ENCODE measurements at regions not wholly inside any gene's neighbourhood (a gene's known extent, or its start where the extent isn't known, plus 50 kb on each side); places are given as distances from the start of the nearest gene placed in this dataset.

DNA sequence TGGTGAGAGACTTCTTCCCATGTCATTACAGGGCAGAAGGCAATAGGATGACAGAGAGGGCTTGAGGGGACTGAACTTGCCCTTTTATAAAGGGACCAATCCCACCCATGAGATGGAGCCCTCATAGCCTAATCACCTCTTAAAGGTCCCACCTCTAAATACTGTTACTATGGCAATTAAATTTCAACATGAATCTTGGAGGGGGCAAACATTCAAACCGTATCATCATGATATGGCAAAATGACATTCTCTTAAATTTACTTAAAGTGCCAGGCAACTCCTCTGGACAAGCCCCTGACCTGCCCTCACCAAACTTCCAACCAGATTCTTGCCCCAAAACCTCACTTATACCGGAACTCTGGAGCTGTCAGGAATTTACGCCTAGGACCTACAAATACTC is 100.8 kb upstream of the OR5AK2 start:
- Histone ChIP-seq H3K27me3 (ENCODE audit: insufficient read depth, low read depth, severe bottlenecking) (peaks cover 72% of the 10 kb centered on the region), H3K4me3 (ENCODE audit: low read depth, low read length) (no peak overlapping the region), H3K27ac (no peak overlapping the region), H3K36me3 (no peaks in the 10 kb centered on the region), H3K9me3 (ENCODE audit: severe bottlenecking) (no peaks in the 10 kb centered on the region)
- TF ChIP-seq CTCF (IDR thresholded peaks at IDR 0.05; ENCODE audit: low read depth, low read length), result no peak
- no peak for DNase-seq

GRCh38 chr11:56886455-56886854 is 102.3 kb upstream of the OR5AK2 start:
- Histone ChIP-seq H3K9me3 (ENCODE audit: severe bottlenecking) (no peaks in the 10 kb centered on the region), H3K36me3 (no peaks in the 10 kb centered on the region), H3K4me3 (ENCODE audit: low read depth, low read length) (no peak overlapping the region), H3K27ac (no peak overlapping the region), H3K27me3 (ENCODE audit: insufficient read depth, low read depth, severe bottlenecking) (peaks cover 75% of the 10 kb centered on the region)
- no peak for DNase-seq
- no peak for TF ChIP-seq CTCF (IDR thresholded peaks at IDR 0.05; ENCODE audit: low read depth, low read length)

DNA sequence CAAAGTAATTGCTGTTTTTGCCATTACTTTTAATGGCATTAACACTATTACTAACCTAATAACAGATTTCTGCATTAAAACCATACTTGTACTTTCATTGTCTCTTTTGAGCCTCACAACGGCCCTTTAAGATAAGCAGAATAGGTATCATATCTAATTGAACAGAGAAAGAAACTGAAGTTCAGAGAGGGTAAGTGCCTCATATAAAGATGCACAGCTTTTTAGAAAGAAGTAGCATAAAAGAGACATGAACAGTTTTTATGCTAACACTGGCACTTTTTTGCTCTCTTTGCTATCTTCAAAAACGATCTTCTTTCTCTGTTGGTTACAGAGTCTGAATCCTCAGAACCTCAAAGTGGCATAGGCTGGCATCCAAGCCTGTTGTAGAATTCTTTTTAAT is 102.9 kb upstream of the OR5AK2 start:
- TF ChIP-seq CTCF (IDR thresholded peaks at IDR 0.05; ENCODE audit: low read depth, low read length), result no peak
- H3K27ac ChIP-seq, result no peak overlapping the region
- peaks cover 77% of the 10 kb centered on the region for H3K27me3 ChIP-seq (ENCODE audit: insufficient read depth, low read depth, severe bottlenecking)
- no peaks in the 10 kb centered on the region for H3K36me3 ChIP-seq
- no peaks in the 10 kb centered on the region for H3K9me3 ChIP-seq (ENCODE audit: severe bottlenecking)
- DNase-seq, result no peak
- H3K4me3 ChIP-seq (ENCODE audit: low read depth, low read length), result no peak overlapping the region

- TF ChIP-seq CTCF (IDR thresholded peaks at IDR 0.05; ENCODE audit: low read depth, low read length), result no peak
- DNase-seq, result no peak
- H3K27ac ChIP-seq, result no peak overlapping the region
- no peak overlapping the region for H3K4me3 ChIP-seq (ENCODE audit: low read depth, low read length)
- peaks cover 75% of the 10 kb centered on the region for H3K27me3 ChIP-seq (ENCODE audit: insufficient read depth, low read depth, severe bottlenecking)
- no peaks in the 10 kb centered on the region for H3K36me3 ChIP-seq
- no peaks in the 10 kb centered on the region for H3K9me3 ChIP-seq (ENCODE audit: severe bottlenecking)
Observed at GRCh38 chr11:56885177-56885576, 103.5 kb upstream of the OR5AK2 start.

DNA sequence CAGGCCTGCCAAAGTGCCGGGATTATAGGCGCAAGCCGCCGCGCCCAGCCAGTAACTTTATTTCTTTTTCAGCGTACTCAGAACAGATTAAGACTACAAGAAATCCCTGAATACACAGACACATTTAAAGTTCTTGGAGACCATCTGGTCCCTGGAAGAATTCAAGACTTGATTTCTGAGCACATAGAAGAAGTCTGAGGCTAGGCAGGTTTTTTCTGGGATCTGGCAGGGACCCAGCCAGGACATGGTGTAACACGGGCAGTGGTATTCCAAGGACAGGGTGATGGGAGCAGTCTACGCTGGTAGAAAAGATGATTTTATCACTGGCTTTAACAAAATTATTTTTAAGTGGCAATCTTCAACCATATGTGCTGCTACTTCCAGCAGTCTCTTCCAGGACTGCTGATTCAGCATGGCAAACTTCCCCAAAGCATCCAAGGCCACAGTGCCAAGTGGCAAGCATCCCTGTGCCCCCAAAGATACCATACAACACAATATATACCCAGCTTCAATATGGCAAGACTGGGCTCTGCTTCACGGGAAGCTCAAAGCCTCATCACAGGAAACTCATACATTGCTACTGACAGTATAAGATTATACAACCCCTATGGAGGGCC is 105.2 kb upstream of the OR5AK2 start:
- no peaks in the 10 kb centered on the region for H3K36me3 ChIP-seq
- TF ChIP-seq CTCF (IDR thresholded peaks at IDR 0.05; ENCODE audit: low read depth, low read length), result no peak
- DNase-seq, result no peak
- H3K4me3 ChIP-seq (ENCODE audit: low read depth, low read length), result no peak overlapping the region
- no peaks in the 10 kb centered on the region for H3K9me3 ChIP-seq (ENCODE audit: severe bottlenecking)
- H3K27me3 ChIP-seq (ENCODE audit: insufficient read depth, low read depth, severe bottlenecking), result peaks cover 72% of the 10 kb centered on the region
- no peak overlapping the region for H3K27ac ChIP-seq

DNA sequence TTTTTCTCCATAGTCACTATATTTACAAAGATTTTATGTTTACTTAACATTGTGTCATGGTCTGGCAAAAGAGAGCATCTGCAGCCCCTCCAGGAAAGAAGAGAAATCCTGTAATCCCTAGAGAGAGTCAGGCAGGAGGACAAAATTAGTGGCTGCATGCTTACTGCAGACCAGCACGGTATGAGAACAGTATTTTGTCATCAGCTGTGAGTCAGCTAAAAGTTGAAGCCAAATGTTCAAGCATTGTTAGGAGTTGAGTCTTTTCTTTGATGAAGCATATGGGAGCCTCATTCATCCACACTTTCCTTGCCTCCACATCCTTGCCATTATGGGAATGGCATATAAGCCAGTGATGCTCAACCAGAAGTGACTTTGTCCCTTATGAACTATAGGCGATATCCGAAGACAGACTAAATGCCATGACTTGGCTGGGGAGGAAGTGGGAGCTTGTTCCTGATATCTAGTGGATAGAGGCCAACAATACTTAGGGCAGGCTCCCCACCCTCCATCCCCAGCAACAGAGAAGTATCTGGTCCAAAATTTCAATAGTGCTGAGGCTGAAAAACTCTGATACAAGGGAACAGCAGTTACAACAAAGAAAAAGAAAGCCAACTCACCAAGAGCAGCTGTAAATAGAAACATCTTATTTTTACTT is 112.0 kb upstream of the OR5AK2 start:
- Histone ChIP-seq H3K9me3 (ENCODE audit: severe bottlenecking) (no peaks in the 10 kb centered on the region), H3K27ac (no peak overlapping the region), H3K27me3 (ENCODE audit: insufficient read depth, low read depth, severe bottlenecking) (peaks cover 52% of the 10 kb centered on the region), H3K36me3 (no peaks in the 10 kb centered on the region), H3K4me3 (ENCODE audit: low read depth, low read length) (no peak overlapping the region)
- TF ChIP-seq CTCF (IDR thresholded peaks at IDR 0.05; ENCODE audit: low read depth, low read length), result no peak
- no peak for DNase-seq

All from WERI-Rb-1 (cell line).